Kidney (tissue), 13 donors: ENCODE measurements at regions not wholly inside any gene's neighbourhood (a gene's known extent, or its start where the extent isn't known, plus 50 kb on each side); places are given as distances from the start of the nearest gene placed in this dataset.

Experiments
- DNase-seq, 5 donors: peaks; one replicate each; pipeline ENCODE4 v3.0.0-alpha.2; 2013 to 2020
- FAIRE-seq: peaks from 2 replicates; lab custom pipeline; 2012; peaks lifted over from hg19 to GRCh38; lab: Jason Lieb, UNC
- H3K27ac ChIP-seq, 2 donors: one replicate each; pipeline ENCODE4 v1.7.0; 2013; ENCODE audit warnings: low read depth in 2 of 2, low read length in 2 of 2, inconsistent platforms in 1 of 2
- H3K27me3 ChIP-seq: one replicate; pipeline ENCODE4 v1.7.1; 2013; ENCODE audit warnings: low read length, inconsistent platforms; ENCODE audit not compliant: control insufficient read depth, insufficient read depth
- H3K36me3 ChIP-seq, 3 donors: one replicate each; pipeline versions ENCODE4 v1.7.0 to v1.7.1; 2013; ENCODE audit warnings: low read length in 3 of 3, control low read depth in 1 of 3, inconsistent platforms in 1 of 3; ENCODE audit not compliant: insufficient read depth in 3 of 3, control insufficient read depth in 2 of 3
- H3K4me1 ChIP-seq, 3 donors: one replicate each; pipeline versions ENCODE4 v1.7.0 to v1.7.1; 2013; ENCODE audit warnings: low read length in 3 of 3, inconsistent platforms in 1 of 3, low read depth in 1 of 3; ENCODE audit not compliant: control insufficient read depth in 2 of 3, insufficient read depth in 2 of 3
- H3K4me3 ChIP-seq, 3 donors: one replicate each; pipeline versions ENCODE4 v1.7.0 to v1.8.1; 2013; ENCODE audit warnings: low read length in 3 of 3, control low read depth in 1 of 3, inconsistent platforms in 1 of 3
- H3K9ac ChIP-seq, 3 donors: one replicate each; pipeline versions ENCODE4 v1.7.0 to v1.7.1; 2013; ENCODE audit warnings: low read length in 3 of 3, control low read depth in 1 of 3, inconsistent platforms in 1 of 3
- H3K9me3 ChIP-seq, 3 donors: one replicate each; pipeline versions ENCODE4 v1.7.0 to v1.7.1; 2013; ENCODE audit warnings: low read length in 3 of 3, control low read depth in 1 of 3, inconsistent platforms in 1 of 3; ENCODE audit not compliant: control insufficient read depth in 2 of 3, insufficient read depth in 1 of 3
- CTCF ChIP-seq: IDR thresholded peaks from 3 replicates; pipeline ENCODE4 v1.5.1; 2012; ENCODE audit warnings: mild to moderate bottlenecking, moderate library complexity, borderline replicate concordance; ENCODE audit not compliant: insufficient read depth; ENCODE audit errors: extremely low read depth
- intact Hi-C: fragments of 100-400 bp; cut with DNase I; formaldehyde crosslinking; loops from one replicate; pipeline ENCODE4 v1.11.1; 2022
- donor health status: control.
- donor health status: control.
- donor health status: control.
- donor health status: control.
- donor health status: control.
- donor health status: DM: yes; HTN: yes; CAD: no.
- donor health status: Normal renal cell carcinoma (clear cell type).

GRCh38 chr12:60997869-60998378 lies 1262.3 kb upstream of the USP15 start:
- Histone ChIP-seq H3K4me1 (no peaks in the 10 kb centered on the region), H3K27me3 (no peaks in the 10 kb centered on the region), H3K9ac (no peak overlapping the region), H3K36me3 (no peaks in the 10 kb centered on the region), H3K27ac (no peak overlapping the region), H3K9me3 (peaks cover 0 to 3% (median 0%) of the 10 kb centered on the region in 3 donors), H3K4me3 (no peak overlapping the region)
- TF ChIP-seq CTCF, result no peak
- FAIRE-seq, result no peak
- DNase-seq, result no peak
- intact Hi-C loops, result no loop called here

DNA sequence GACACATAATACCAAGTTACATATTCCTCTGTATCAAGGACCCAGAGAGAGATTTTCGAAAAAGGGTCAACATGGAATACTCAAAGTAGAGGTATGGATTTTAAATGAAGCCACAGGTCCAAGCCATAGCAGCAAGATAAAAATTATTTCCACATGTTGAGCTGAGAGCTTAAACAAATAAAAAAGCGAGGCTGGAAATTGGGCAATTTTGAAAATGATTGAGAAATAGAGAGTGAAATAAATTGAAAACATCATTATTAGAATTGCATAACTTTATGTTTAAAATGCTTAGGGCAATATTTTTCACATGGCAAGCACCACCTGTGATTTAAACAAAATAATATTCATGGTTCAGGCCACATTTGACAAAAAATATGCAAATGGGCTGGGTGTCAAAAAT lies 1251.0 kb upstream of the USP15 start:
- Histone ChIP-seq H3K9me3 (no peaks in the 10 kb centered on the region), H3K4me3 (no peak overlapping the region), H3K36me3 (no peaks in the 10 kb centered on the region), H3K27ac (no peak overlapping the region), H3K4me1 (no peaks in the 10 kb centered on the region), H3K27me3 (no peaks in the 10 kb centered on the region), H3K9ac (no peak overlapping the region)
- DNase-seq (no peak), FAIRE-seq (no peak)
- intact Hi-C loops, result no loop called here
- no peak for TF ChIP-seq CTCF

GRCh38 chr12:61011767-61012423 lies 1248.3 kb upstream of the USP15 start:
- Histone ChIP-seq H3K36me3 (no peaks in the 10 kb centered on the region), H3K4me1 (no peaks in the 10 kb centered on the region), H3K27ac (no peak overlapping the region), H3K4me3 (no peak overlapping the region), H3K9ac (no peak overlapping the region), H3K9me3 (no peaks in the 10 kb centered on the region), H3K27me3 (no peaks in the 10 kb centered on the region)
- FAIRE-seq, result no peak
- intact Hi-C loops, result no loop called here
- no peak for DNase-seq
- no peak for TF ChIP-seq CTCF
